Dendritic cell treated with granulocyte-macrophage colony-stimulating factor and Interleukin-4, amounts not matched to agents 40 ng/mL and 50 ng/mL, for 4 days (primary cell): ENCODE measurements at regions not wholly inside any gene's neighbourhood (a gene's known extent, or its start where the extent isn't known, plus 50 kb on each side); places are given as distances from the start of the nearest gene placed in this dataset.

Experiments
- H3K27ac Mint-ChIP-seq: one replicate; pipeline ENCODE4 v1.8.0; 2022; ENCODE audit warnings: mild to moderate bottlenecking, mixed read lengths
- H3K27me3 Mint-ChIP-seq: one replicate; pipeline ENCODE4 v1.8.0; 2022; ENCODE audit warnings: mild to moderate bottlenecking, mixed read lengths
- H3K36me3 Mint-ChIP-seq: one replicate; pipeline ENCODE4 v1.8.0; 2022; ENCODE audit warnings: low read depth, mixed read lengths
- H3K4me1 Mint-ChIP-seq: one replicate; pipeline ENCODE4 v1.8.0; 2022; ENCODE audit warnings: low read depth, mixed read lengths
- H3K4me3 Mint-ChIP-seq: one replicate; pipeline ENCODE4 v1.8.0; 2022; ENCODE audit warnings: mild to moderate bottlenecking, moderate library complexity, mixed read lengths
- H3K9me3 Mint-ChIP-seq: one replicate; pipeline ENCODE4 v1.8.0; 2022; ENCODE audit warnings: mixed read lengths
- intact Hi-C: fragments of 100-400 bp; cut with micrococcal nuclease; formaldehyde crosslinking; loops from one replicate; pipeline ENCODE4 v1.15.0; 2022

DNA sequence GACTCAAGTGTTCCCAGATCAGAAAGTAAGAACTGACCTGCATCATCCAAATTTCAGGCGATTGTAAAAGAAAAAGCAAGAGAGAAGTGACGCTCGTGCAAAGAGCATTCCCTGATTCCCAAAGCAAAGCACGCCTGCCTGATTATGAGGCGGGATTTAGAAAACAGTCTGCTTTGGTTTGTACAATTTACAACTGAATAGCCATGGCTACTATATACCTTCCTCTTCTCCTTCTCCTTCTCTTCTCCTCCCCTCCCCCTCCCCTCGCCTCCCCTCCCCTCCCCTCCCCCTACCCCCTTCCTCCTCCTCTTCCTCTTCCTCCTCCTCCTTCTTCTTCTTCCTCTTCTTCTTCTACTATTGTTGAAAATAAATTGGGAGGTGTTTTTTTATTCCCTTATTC, 782.9 kb downstream of the GALR1 start:
- Mint-ChIP-seq H3K9me3 (peaks cover 17% of the 10 kb centered on the region), H3K27me3 (no peaks in the 10 kb centered on the region), H3K4me3 (no peak overlapping the region), H3K36me3 (no peaks in the 10 kb centered on the region), H3K4me1 (no peaks in the 10 kb centered on the region), H3K27ac (no peak overlapping the region)
- intact Hi-C loops = no loop called here

DNA sequence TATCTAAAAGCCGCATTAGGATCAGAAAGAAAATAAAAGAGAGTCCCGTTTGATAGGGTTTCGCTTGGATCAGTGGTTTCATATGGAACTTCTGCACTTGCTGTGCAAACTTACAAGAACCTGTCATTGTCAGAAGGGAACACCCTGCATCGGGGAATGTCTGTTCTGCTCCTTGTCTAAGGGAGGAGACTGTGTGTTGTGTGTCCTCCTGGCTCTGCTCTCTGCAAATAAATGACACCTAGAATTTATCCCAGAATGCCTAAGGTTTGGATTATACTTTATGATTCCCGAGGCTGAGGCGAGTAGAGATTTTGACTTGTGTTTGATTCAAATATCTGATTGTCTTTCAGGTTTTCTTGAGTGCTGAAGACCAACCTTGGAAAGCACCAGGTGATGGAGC, 785.1 kb downstream of the GALR1 start:
- H3K9me3 Mint-ChIP-seq = peaks cover 31% of the 10 kb centered on the region
- intact Hi-C loops = no loop called here
- no peak overlapping the region for H3K27ac Mint-ChIP-seq
- H3K4me1 Mint-ChIP-seq = no peaks in the 10 kb centered on the region
- H3K4me3 Mint-ChIP-seq = no peak overlapping the region
- H3K36me3 Mint-ChIP-seq = no peaks in the 10 kb centered on the region
- no peaks in the 10 kb centered on the region for H3K27me3 Mint-ChIP-seq

DNA sequence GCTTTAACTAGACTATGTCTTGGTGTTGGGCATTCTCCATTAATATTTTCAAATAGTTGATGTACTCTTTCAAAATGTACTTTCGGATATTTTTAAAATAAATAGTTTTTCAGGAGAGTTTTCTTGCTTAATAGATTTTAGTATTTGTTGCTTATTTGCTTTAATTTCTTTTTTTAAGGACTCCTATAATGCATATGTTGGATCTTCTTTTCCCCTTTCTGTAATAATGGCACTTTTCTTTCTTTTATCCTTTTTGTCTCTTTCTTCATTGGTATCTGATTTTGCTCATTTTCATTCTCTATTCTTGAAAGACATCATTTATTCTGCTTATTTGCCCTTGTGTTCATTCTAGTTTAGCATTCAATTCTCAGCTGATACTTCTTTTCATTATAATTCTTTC, 791.6 kb downstream of the GALR1 start:
- no peak overlapping the region for H3K4me3 Mint-ChIP-seq
- no peaks in the 10 kb centered on the region for H3K27me3 Mint-ChIP-seq
- no peaks in the 10 kb centered on the region for H3K36me3 Mint-ChIP-seq
- no peak overlapping the region for H3K27ac Mint-ChIP-seq
- intact Hi-C loops = no loop called here
- no peaks in the 10 kb centered on the region for H3K4me1 Mint-ChIP-seq
- H3K9me3 Mint-ChIP-seq = peaks cover 51% of the 10 kb centered on the region

DNA sequence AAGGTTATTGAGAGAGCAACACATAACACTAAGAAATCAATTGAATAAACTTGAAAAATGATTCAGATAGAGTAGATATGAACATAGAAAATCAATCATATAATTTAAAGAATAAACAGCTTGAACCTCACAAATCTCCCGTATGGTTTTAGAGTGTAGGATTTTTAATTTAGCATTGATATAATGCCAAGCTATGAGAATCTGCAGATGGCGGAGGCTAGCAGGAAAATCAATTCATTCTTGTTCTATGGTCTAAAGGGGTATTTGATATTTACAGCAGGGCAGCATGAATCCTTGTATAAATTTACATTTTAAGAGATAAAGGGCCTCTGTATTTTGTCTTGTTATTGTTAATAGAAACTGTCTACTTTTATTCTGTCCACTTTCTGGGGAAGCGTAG, 797.0 kb downstream of the GALR1 start:
- peaks cover 19% of the 10 kb centered on the region for H3K9me3 Mint-ChIP-seq
- H3K27ac Mint-ChIP-seq = no peak overlapping the region
- intact Hi-C loops = no loop called here
- no peaks in the 10 kb centered on the region for H3K4me1 Mint-ChIP-seq
- H3K27me3 Mint-ChIP-seq = no peaks in the 10 kb centered on the region
- H3K4me3 Mint-ChIP-seq = no peak overlapping the region
- no peaks in the 10 kb centered on the region for H3K36me3 Mint-ChIP-seq

- Mint-ChIP-seq H3K27ac (no peak overlapping the region), H3K4me1 (no peaks in the 10 kb centered on the region), H3K27me3 (no peaks in the 10 kb centered on the region), H3K9me3 (no peaks in the 10 kb centered on the region), H3K36me3 (no peaks in the 10 kb centered on the region), H3K4me3 (no peak overlapping the region)
- intact Hi-C loops = no loop called here
These were observed 799.6 kb downstream of the GALR1 start for GRCh38 chr18:78049281-78049680.

DNA sequence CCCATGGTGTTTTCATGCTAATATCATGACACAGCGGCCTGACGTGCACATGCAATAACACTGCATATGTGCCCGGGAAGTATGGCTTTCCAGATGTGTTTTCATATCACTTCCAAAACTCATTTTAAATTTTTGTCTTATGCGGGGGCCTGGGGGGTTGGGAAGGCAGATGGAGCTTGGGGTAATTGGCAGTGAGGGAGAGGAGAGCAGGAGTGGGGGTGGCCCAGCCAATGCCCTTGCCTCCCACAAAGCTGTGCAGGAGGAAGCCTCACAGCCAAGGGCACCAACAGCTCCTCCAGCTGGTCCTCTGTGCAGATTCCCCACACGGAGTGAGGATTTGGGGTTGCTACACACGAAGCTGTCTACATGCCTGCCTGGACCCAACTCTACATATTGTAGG, 805.2 kb downstream of the GALR1 start:
- Mint-ChIP-seq H3K27ac (no peak overlapping the region), H3K36me3 (no peaks in the 10 kb centered on the region), H3K27me3 (no peaks in the 10 kb centered on the region), H3K4me3 (no peak overlapping the region), H3K9me3 (no peaks in the 10 kb centered on the region), H3K4me1 (no peaks in the 10 kb centered on the region)
- intact Hi-C loops = no loop called here

DNA sequence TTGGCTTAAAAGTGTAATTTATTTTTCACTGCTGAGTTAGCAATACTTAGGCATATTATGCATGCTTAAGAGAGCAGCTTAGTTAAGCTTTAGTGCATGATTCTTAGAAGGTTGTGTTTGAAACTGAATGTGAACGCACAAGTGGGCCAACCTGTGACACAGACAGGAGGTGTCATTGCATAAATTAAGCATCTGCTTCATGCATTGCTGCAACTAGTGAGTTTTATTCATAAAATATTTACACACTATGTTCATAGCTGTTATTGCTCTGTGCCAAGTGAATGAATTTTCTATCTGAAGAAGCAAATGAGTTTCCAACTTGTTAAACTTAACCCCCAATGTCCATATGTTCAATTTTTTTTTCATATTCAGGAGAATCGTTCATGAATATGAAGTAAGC, 806.4 kb downstream of the GALR1 start:
- no peaks in the 10 kb centered on the region for H3K36me3 Mint-ChIP-seq
- no peaks in the 10 kb centered on the region for H3K27me3 Mint-ChIP-seq

DNA sequence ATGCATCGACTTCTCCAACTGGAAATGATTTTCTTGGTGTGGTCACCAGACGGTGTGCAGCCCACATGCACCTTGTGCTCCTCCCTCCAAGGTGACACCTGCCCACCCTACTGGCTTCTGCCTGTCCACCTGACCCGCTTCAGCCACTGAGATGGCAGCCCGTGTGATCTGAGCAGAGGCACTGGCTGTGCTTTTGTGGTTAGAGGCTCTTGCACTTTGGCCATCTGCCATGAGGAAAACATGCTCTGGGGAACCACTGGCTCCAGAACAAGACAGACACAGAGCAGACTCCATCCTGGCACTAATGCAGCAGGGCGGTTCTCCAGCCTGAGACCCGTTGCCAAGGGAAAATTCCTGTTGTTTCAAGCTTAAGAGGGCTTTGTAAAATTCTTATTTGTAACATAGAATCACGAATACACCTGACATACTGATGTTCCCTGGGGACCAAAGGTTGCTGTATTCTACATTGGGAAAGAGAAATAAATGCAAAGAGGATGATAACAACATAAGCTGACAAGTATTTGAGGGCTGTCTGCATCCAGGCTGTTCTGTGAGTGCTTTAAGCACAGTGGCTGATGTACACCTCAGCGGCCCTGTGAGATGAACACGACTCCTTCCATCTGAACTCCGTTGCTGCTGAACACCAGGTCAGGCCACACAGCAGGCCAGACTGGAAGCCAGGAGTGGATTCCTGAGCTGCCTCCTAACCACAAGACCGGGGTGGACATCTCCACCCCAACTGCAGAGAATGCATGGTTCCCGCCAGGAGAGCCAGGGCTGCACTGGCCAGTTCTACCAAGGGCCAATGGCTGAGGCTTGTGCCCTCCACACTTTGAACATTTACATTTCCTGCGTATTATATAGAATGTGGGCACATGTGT, 820.4 kb downstream of the GALR1 start:
- intact Hi-C loops = no loop called here
- no peaks in the 10 kb centered on the region for H3K36me3 Mint-ChIP-seq
- no peaks in the 10 kb centered on the region for H3K9me3 Mint-ChIP-seq
- no peaks in the 10 kb centered on the region for H3K27me3 Mint-ChIP-seq
- no peaks in the 10 kb centered on the region for H3K4me1 Mint-ChIP-seq
- H3K27ac Mint-ChIP-seq = no peak overlapping the region
- H3K4me3 Mint-ChIP-seq = no peak overlapping the region

More for the DNA sequence above, 806.4 kb downstream of the GALR1 start:
- Mint-ChIP-seq H3K4me3 (no peak overlapping the region), H3K9me3 (no peaks in the 10 kb centered on the region), H3K4me1 (no peaks in the 10 kb centered on the region), H3K27ac (no peak overlapping the region)
- intact Hi-C loops = no loop called here

GRCh38 chr18:78071166-78071710, 821.6 kb downstream of the GALR1 start:
- Mint-ChIP-seq H3K4me3 (no peak overlapping the region), H3K9me3 (no peaks in the 10 kb centered on the region), H3K27ac (no peak overlapping the region), H3K27me3 (no peaks in the 10 kb centered on the region), H3K4me1 (no peaks in the 10 kb centered on the region), H3K36me3 (no peaks in the 10 kb centered on the region)
- intact Hi-C loops = no loop called here

GRCh38 chr18:78071776-78072175, 822.1 kb downstream of the GALR1 start:
- Mint-ChIP-seq H3K27me3 (no peaks in the 10 kb centered on the region), H3K27ac (no peak overlapping the region), H3K36me3 (no peaks in the 10 kb centered on the region), H3K9me3 (no peaks in the 10 kb centered on the region), H3K4me3 (no peak overlapping the region), H3K4me1 (no peaks in the 10 kb centered on the region)
- intact Hi-C loops = no loop called here

DNA sequence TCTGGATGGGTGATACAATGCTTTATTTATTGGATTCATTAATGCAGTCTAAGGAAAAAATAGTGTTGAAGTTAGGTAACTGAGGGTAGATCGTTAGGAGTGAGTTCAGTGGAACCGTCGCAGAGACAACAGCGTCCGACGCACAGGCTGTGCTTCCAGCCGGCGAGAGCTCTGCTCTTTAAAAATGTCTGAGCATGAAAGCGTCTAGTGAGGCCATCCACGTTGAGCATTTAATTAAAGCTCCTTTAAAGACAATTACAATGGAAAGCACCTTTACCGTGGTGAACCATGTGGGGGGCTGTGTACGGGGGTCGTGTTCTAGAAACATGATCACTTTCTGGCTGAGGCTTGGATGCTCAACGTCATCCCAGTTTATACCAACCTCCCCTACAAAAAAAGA, 822.7 kb downstream of the GALR1 start:
- H3K9me3 Mint-ChIP-seq = no peaks in the 10 kb centered on the region
- H3K4me3 Mint-ChIP-seq = no peak overlapping the region
- H3K27ac Mint-ChIP-seq = no peak overlapping the region
- no peaks in the 10 kb centered on the region for H3K36me3 Mint-ChIP-seq
- intact Hi-C loops = no loop called here
- no peaks in the 10 kb centered on the region for H3K4me1 Mint-ChIP-seq
- H3K27me3 Mint-ChIP-seq = no peaks in the 10 kb centered on the region

DNA sequence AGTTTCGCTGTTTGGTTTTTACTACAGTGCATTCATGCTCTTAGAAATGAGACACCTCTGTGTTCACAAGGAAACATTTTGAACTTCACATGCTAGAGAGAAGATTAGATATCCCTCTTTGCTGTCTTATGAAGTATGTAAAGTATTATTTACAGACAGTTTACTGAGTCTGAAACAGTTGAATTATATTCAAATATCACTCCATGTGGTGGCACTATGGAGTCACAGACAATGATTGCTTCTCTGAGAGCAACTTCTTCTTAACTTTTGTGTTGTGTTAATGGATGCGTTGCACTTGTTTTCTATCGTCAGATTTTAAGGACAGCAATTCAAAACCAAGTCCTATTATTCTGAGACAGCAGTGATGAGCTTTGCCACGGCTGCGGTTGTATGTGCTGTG, 823.6 kb downstream of the GALR1 start:
- no peak overlapping the region for H3K4me3 Mint-ChIP-seq
- no peak overlapping the region for H3K27ac Mint-ChIP-seq
- no peaks in the 10 kb centered on the region for H3K4me1 Mint-ChIP-seq
- intact Hi-C loops = no loop called here
- no peaks in the 10 kb centered on the region for H3K9me3 Mint-ChIP-seq
- no peaks in the 10 kb centered on the region for H3K27me3 Mint-ChIP-seq
- no peaks in the 10 kb centered on the region for H3K36me3 Mint-ChIP-seq

DNA sequence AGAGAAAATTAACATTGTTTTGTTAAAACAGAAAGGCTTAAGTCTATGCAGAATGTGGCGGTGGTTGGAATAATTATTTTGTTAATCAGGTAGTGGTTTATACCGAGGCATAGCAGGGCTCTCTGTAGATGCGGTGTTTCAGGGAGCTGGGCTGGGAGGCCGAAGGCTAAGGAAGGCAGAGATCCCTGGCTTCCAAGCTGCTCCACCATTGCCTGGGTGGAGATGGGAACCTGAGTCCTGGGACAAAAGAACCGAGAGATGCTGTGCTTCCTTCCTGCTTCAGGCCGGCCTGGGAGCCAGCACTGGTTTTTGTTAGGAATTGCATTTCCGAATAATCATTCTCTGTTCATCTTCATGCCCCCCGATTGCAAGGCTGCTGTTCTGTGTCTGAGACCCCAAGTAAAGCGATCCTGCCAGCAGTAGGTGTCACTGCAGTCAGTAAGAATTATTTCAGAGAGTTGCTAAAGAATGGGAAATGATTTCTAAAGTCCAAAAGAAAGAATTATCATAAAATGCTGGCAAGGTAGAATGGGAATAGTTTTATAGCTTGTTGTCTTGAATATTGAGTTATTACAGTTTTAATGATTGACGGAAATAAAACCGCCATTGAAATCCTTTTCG, 824.9 kb downstream of the GALR1 start:
- intact Hi-C loops = no loop called here
- H3K4me1 Mint-ChIP-seq = no peaks in the 10 kb centered on the region
- H3K4me3 Mint-ChIP-seq = no peak overlapping the region
- no peak overlapping the region for H3K27ac Mint-ChIP-seq
- no peaks in the 10 kb centered on the region for H3K27me3 Mint-ChIP-seq
- H3K9me3 Mint-ChIP-seq = no peaks in the 10 kb centered on the region
- H3K36me3 Mint-ChIP-seq = no peaks in the 10 kb centered on the region

DNA sequence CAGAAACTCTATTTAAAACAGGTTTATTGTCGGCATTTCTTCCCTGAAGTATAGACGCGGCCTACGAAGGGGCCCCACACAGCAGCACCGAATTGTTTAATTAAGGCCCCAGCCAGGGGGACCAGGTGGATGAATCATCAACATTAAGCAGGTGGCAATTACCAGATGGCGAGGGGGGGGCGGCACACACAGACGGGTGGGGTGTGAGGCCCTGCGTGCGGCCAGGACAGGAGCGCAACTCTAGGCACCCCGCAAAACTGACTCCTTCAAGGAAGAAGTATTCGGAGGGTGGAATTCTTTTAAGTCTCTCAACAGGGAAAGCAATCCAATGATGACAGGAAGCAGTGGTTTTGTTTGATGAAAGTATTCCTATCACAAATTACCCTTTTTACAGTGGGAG, 830.4 kb downstream of the GALR1 start:
- Mint-ChIP-seq H3K4me3 (no peak overlapping the region), H3K36me3 (no peaks in the 10 kb centered on the region), H3K4me1 (no peaks in the 10 kb centered on the region), H3K27me3 (no peaks in the 10 kb centered on the region), H3K9me3 (no peaks in the 10 kb centered on the region), H3K27ac (no peak overlapping the region)
- intact Hi-C loops = no loop called here
